ENCODE measurements at regions not wholly inside any gene's neighbourhood (a gene's known extent, or its start where the extent isn't known, plus 50 kb on each side); places are given as distances from the start of the nearest gene placed in this dataset.

DNA sequence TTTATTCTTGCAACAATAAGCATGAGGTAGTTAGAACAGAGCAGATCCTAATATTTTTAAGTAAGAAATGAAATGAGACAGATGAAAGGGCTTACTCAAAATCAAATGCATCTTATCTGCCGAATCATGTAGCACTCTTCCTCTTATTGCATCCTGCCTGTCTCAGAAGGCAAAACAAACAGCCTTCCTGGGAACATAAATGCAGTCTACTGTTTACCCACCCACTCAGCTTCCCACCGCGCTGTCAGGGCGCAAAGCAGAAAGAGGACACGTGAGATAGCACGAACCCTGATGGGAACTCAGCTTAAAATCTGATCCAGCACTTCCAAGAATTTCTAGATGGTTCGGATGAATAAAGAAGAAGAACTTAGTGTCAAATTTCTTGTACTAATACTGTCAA, 114.4 kb upstream of the CDK1 start:
- no peak for DNase-seq

DNA sequence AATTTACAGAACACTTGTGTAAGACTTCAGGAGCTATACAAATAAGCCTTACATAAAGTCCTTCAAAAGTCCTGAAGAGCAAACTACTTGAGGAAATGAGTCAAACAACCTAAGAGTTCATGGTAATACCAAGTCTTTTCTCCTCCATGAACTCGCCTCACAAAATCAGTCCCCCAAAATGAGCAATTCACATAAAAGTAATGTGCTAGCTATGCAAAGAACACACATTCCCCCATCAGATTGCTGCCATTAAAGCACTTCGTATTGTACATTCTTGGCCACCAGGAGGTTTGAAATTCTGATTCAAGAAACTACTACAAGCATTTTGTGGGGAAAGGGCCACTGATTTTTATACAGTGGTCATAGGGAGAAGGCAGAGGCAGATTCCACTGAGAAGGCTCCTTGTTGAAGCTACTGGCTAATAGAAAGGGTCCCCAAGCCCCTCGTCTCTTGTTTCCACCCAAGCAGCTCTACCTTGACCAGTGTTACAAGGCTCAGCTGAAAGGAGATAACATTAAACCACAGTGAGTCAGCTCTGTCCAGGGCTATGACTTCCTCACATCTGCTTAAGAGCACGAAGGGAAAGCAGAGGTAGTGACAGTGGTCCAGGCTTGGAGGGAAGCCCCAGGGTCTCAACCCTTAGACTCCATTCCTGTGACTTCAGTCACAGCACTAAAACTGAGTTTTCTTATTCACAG, 115.2 kb upstream of the CDK1 start:
- no peak for DNase-seq

DNA sequence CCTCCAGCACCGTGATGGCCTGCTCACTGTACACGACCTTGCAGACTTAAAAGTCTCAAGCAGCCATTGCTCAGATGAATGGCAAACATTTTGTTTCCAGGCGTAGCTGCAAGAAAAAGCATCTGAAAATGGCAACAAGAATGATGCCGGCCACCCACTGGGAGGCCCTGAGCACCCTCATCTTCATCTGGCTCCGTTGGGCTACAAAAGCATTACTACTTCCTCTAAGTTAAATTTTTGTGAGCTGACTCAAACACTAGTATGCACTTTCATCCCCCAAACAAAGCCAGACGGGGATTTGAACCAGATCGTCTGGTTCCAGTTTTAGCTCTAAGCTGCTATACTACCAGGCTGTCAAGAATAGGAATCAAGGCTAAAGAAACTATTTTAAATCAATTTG, 116.6 kb upstream of the CDK1 start:
- DNase-seq = no peak

DNA sequence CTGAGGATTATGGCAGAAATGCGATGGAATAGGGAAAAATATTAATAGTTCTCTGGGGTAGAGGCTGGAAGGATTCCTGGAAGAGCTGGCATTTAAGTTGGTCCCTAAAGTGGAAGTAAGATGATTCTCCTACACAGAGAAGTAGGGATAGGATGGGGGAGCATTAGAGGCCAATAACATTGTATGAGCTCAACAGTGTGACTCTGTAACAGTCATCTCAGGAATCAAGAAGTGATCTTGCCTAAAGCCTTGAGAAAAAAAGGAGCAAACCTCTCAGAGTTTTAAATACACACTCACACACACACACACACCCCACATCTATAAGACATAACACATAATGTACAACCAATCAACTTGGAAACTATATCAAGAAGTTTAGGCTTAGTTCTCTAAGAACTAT, 117.7 kb upstream of the CDK1 start:
- no peak for DNase-seq

DNA sequence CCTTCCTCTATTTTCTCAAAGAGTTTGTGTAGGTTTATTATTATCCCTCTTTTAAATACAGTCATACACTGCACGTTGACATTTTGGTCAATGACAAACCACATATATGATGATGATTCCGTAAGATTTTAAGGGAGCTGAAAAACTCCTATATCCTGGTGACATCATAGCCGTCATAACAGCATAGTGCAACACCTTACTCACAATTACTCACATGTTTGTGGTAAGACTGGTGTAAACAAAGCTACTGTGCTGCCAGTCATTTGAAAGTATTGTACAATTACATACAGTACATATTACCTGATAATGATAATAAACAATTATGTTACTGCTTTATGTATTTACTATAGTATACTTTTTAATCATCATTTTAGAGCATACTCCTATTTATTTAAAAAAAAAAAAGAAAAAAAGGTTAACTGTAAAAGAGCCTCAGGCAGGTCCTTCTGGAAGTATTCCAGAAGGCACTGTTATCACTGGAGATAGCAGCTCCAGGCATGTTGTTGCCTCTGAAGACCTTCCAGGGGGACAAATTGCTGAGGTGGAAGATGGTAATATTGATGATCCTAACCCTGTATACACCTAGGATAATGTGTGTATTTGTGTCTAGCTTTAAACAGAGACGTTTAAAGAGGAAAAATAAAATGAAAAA, 123.3 kb upstream of the CDK1 start:
- no peak for DNase-seq

DNA sequence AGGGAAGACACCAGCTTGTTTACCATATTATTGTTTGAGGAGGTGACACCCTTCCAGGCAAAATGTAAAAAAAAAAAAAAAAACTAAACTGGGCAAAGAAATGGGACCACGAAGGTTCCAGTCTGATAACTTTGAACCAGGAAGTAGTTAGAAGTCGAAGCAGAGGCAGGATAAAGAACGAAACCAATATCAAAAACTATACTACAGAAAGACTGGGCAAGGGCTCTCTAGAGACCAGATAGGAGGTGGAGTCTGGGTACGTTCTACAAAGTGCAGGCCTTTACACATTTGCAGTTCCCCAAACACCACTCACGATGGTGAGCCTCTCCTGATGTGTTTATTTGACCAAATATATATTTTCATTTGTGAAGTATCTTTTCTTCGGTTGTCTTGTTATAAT, 125.7 kb upstream of the CDK1 start:
- DNase-seq = no peak

DNA sequence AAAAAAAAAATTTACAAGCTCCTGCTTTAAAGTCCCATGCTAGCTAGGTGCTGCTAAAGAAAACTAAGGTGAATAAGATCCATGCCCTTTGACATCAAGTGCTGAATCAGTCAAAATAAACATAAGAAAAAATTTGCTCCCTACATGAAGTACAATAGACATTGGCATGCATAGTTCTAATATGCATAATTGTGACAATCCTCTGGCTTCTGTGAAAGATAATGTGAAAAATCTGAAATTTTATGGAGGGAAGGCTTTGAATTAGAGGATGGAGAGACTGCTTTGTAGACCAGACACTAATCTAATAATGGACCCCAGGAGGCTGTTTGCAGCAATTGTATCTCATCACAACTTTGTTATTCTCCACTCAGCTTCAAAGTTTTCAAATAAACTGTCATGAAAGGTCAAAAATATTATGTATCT, 127.9 kb upstream of the CDK1 start:
- no peak for DNase-seq

DNA sequence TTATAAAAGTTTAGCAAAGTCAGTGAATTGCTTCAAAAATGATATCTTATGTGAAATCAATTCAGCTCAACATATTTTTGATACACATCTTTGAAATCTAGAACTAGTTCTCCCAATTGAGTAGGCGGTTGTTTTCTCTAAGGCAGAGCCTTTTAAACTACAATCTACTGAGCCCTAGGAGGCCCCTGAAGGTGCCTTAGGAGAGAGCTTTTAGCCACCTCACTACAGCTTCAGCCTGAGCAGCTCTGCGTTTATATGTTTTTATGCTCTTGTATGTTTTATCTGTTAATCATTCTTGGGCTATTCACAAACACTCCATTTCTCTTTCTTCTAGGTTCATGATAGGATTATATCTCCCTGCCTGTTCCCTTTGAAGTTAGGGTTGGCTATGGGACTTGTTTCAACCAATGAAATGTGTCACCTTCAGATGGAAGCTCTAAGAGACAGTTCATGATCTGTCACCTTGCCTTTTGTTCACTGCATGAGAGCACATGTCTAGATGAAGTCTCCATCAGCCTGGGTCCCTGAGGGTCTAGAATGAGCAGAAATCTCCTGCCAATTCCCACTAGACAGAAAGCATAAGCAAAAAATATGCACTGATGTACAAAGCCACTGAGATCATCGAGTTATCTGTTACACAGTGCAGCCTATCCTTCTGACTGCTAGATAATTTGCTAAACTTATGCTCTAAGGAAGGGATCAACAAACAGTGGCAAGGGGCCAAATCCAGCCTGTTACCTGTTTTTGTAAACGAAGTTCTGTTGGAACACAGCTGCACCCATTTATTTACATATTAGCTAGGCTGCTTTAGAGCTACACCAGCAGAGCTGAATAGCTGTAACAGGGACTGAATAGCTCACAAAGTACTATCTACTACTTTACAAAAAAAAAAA, 128.5 kb upstream of the CDK1 start:
- no peak for DNase-seq

DNA sequence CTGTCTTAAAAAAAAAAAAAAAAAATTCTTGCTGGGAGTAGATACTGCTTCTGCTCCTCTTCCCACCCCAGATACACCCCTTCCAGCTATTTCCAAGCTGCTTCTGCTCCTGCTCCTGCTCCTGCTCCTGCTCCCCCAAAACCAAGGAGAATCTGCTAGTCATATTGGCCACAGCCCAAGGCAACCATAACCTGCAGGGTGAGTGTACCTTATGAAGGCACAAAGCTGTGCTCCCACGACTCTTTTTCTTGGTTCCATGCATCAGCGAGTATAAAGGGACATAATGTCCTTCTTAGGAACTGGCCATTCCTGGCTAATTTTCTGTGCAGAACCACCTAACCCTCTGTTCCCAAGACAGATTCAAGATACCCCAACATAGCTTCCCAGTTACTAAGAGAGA, 129.5 kb upstream of the CDK1 start:
- DNase-seq = no peak

DNA sequence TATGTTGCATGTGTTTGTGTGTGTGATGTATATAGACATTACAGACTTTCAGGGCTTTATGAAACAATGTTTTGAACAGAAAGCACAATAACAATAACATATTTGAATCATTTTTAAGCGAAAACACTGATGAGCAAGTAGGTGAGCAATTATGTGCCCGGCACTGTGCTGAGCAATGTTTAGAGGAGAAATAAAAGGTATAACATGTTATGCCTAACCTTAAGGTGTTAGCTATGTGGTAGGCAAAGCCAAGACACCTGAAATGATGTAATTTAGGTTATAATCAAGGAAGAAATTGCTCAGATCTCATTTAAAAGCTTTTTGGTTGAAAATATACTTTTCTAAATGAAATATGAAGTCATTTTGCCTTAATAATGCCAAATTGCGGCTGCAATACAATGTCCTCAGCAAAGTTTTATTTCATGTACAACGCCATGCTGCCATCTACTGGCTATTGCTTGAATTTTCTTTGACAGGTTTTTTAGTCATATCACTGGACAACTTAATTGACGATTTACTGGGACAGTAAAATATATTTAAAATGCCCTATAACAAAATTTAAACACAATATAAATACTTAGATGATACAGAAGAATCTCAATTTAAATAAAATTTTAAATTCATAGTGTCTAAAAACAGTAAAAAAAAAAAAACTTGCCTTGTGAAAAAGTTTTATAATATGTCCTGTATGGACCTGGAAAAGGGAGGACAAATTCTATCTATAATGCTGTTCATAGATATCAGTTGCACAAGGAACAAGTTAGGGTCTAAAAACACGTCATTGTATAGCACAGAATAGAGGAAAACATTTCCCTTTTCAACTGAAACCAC, 131.1 kb upstream of the CDK1 start:
- peak; percentile 42 for DNase-seq

DNA sequence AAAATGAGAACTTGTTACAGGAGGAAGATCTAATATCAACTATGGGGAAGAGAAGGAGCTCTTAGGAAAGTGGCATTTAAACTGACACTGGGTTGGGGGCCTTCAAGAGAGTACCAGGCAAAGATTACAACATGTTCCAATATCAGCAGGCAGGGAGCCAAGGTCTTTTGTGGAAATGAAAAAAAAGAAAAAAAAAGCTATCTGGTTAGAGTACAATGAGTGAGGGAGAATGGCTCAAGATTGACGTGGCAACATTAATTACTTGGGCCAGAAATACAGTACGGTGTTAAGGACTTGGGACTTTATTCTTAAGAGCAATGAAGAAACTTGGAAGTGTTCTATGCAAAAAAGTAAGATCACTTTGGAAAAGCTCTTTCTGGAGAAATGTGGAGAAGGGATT, 132.3 kb upstream of the CDK1 start:
- DNase-seq = no peak

DNA sequence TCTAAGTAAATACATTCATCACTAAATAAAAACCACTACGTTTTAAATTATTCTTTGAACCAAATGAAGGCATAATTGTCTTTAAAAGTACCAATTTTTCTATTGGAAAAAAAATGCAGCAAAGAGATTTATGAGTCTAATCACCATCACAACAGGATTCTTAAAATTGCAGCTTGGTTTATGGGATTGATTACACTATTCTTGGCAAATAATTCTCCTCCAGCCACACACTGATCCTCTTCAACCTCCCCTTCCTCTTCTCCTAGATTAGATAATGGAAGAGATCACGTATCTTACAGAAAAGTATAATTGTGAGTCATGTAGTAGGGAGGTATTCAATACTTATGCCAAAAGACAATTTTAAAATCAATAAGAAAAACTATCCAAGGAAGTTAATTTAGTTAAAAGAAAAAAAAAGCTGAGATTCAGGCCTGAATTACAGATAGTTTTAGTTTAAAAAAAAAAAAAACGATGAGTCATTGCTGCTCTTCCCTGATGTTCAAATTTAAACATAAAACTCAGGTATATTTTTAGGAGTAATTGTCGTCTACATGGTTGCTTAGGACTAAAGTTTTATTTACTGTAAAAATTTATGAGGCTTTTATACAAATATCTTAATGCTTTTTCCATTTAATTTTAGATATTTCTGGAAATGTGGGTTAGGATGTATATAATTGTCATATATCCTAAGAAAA, 133.7 kb upstream of the CDK1 start:
- no peak for DNase-seq

DNA sequence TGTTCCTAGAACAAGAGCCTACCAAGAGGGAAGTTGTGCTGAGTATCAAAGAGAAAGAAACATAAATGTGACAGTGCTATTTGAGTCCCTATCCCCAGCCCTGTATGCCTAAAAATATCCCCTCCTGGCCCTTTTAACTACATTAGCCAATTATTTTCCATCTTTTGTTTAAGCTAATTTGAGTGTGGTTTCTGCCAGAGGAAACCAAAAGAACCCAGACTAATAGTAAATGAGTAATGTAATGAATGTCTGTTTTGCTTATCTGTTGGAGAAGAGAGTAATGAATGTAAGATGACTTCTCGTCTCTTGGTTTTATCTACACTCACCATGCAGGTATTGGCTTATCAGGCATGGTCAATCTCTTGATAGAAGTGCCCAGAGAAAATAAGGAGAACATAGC, 134.4 kb upstream of the CDK1 start:
- DNase-seq = no peak

DNA sequence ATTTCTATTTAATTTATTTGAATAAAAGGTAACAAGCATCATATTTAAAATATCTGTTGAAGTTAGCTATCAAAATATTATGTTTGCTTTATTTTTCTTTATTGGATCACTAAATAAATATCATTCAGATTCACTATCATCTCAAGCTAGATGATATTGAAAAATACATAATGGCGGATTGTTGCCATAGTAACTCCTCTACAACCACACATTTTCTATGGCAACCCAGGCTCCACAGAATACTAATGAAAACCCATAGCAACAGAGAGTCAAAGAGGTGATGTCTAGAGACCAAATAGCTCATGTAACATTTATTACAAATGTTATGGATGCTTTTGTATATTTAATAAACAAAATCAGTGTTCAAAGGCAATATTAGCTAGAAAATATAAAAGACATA, 148.9 kb upstream of the CDK1 start:
- no peak for DNase-seq

DNA sequence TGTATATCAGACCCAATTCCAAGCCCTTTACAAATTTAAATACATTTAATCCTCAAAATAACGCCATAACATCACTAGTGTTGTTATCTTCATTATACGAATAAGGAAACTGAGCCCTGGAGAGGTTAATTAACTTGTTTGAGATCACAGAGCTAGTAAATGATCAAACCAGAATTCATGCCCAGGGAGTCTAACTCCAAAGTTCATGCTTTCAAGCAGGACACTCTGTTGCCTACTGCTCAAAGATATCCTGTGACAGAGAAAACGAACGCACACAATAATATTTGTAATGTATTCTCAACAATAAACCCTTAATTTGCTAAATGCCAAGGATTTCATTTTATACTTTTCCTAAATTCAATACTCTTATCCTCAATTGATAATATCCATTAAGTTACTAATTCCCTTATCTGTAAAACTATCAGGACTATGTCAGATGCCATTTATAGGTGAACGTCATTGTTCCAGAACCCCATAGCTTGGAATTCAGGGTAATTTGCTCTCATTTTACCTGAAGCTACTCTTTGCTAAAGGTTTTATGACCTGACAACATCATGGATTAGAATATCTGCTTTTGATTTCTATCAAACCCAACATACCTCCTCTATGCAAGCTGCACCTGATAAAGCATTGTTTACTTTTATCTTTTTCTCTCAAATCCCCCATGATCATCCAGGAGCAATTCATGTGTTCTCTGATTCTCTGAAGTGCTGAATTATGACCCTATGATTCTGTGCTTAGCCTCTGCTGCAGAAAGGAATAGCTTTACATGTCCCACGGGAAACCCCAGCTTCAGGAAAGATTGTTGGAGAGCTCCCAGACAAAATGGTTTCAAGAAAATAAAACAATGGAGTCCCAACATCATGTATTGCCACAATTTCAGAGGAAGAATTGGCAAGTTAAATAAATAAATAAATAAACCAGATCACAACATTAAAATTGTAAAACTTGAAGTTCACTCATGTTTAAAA, 150.2 kb upstream of the CDK1 start:
- no peak for DNase-seq

DNA sequence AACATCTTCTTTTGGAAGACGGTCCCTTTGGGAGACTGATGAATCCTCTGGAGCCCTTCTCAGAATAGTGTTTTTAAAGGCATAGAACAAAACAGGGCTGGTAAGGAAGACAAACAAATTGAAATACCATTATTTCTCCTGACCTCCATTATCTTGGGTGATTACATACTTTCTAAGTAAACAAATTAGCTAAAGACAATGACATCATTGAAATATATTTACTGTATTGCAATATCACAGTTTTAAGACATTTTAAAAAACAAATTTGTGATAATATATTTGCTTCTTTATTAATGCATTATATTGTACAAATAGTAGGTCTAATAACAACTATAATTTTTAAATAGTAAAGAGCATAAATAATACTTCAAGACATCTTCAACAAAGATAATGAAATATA, 152.2 kb upstream of the CDK1 start:
- DNase-seq = no peak

DNA sequence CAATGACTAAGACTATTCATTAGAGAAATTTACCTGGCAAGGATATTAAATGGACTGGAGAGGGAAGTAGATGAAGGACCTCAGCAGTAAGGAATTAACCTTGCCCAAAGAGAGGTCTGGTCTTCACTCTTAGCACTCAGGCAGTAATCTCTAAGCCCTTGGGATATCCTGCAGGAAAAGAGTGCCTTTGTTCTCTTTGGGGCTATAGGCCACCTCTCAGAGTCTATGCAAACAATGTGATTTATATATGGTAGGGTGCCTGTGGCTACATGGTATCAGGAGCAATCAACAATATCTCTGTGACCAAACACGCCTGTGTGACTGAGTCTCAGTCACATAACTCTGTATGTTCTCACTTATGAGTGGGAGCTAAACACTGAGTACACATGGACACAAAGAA, 154.7 kb upstream of the CDK1 start:
- no peak for DNase-seq

DNA sequence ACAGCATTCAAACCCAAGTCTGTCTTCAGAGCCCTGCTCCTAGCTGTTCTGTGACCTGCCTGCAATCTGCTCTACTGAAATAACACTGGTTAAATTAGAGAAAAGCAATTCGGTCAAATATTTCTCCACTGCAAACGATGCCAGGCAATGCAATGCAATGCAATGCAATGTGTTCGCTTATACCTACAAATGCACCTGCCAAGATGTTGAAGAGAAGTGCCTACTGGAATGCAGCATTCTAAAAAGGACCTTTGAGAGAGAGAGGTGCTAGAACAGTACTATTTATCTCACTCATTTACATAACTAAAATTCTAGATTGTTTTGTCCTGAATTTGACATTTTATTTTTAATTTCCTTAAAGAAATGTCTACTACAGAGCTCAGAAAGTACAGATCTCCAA, 157.3 kb upstream of the CDK1 start:
- DNase-seq = no peak

DNA sequence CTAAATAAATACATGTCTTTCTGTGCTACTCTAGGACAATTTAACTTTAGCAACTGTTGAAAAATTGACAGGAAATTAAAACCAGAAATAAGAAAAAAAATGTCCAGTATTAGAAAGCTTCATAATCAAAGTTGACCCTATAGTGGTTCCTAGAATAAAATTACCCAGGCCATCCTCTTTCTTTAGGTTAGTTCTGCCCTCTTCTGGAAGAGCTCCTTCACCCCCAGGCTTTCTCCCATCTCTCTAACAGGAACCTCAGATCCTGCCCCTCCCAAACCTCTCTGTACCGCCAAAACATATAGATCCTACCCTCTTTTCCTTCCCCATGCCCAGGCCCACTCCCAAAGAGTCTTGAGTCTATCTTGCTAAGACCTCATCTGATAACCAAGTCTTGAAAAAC, 159.4 kb upstream of the CDK1 start:
- no peak for DNase-seq

DNA sequence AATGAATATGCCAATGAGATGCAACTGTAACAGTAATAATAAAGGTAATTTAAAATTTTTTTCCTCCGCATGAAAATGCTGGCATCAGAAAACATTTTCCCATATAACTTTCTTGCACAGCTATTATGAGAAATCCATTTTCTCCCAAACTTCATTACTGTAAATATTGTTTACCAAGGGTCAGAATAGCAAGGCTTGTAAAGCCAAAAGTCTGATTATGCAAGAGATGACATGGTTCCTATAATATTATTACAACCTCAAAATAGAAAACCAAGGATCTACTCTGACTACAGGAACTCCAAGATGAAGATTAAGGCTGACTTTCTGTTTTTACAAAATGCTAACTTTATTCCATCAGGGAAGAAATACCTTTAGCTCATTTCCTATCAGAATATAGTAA, 162.7 kb upstream of the CDK1 start:
- DNase-seq = no peak

DNA sequence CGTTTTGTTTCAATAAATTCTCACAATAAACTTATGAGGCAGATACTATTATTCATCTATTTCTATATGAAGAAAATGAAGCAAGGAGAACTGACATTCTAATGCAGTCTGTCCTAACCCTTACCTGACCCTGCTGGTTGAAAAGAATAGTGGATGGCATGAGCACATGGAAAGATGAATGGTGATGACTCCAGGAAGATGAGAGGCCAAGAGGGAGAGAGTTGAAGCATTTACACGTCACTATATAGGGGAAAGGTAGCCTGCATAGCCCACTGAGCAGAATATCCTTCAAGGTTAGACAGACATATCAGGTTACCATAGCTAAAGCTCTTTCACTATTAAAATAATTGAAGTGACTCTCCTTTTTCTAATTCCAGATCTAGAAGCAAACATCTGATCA, 163.9 kb upstream of the CDK1 start:
- no peak for DNase-seq

All from effector CD4-positive, alpha-beta T cell (primary cell).